Testis (tissue), 2 donors: ENCODE measurements at regions not wholly inside any gene's neighbourhood (a gene's known extent, or its start where the extent isn't known, plus 50 kb on each side); places are given as distances from the start of the nearest gene placed in this dataset.

ENCODE experiments used
- DNase-seq: peaks from one replicate; pipeline ENCODE4 v3.0.0-alpha.2; 2019
- H3K27ac ChIP-seq, 2 donors: fragments of 200-600 bp; sonication (generic); one replicate each; pipeline ENCODE4 v1.5.1; 2019
- H3K27me3 ChIP-seq: fragments of 200-600 bp; sonication (generic); one replicate; pipeline ENCODE4 v1.5.1; 2019
- H3K36me3 ChIP-seq: fragments of 200-600 bp; sonication (generic); one replicate; pipeline ENCODE4 v1.5.1; 2017; ENCODE audit warnings: low read depth; ENCODE audit errors: missing control alignments
- H3K4me1 ChIP-seq: fragments of 200-600 bp; sonication (generic); one replicate; pipeline ENCODE4 v1.5.1; 2019
- H3K4me3 ChIP-seq, 2 donors: fragments of 200-600 bp; sonication (generic); one replicate each; pipeline ENCODE4 v1.5.1; 2017 to 2019
- H3K9me3 ChIP-seq: fragments of 200-600 bp; sonication (generic); one replicate; pipeline ENCODE4 v1.5.1; 2017
- POLR2A ChIP-seq: fragments of 450-650 bp; IDR thresholded peaks from one replicate; pipeline ENCODE4 v1.6.1; 2017; ENCODE audit warnings: antibody characterized with exemption, mild to moderate bottlenecking, moderate library complexity
- WGBS, 2 donors: methylation state at CpG; one replicate each; pipeline ENCODE4 v1.1.5; 2018; 5-methylcytosine and 5-hydroxymethylcytosine counted together
- intact Hi-C: fragments of 100-400 bp; cut with DNase I; formaldehyde crosslinking; loops from one replicate; pipeline ENCODE4 v1.15.1; 2023; ENCODE audit warnings: low total_unique reads
- TF ChIP-seq, protein P1 (sequence below), 3 experiments: fragments of 450-650 bp in 2 of 3; fragments of 200-600 bp in 1 of 3; sonication (generic) in 1 of 3; IDR thresholded peaks; one replicate each; pipeline ENCODE4 v1.5.1; 2016 to 2019; ENCODE audit warnings: antibody characterized with exemption in 3 of 3, mild to moderate bottlenecking in 2 of 3, moderate library complexity in 1 of 3

DNA sequence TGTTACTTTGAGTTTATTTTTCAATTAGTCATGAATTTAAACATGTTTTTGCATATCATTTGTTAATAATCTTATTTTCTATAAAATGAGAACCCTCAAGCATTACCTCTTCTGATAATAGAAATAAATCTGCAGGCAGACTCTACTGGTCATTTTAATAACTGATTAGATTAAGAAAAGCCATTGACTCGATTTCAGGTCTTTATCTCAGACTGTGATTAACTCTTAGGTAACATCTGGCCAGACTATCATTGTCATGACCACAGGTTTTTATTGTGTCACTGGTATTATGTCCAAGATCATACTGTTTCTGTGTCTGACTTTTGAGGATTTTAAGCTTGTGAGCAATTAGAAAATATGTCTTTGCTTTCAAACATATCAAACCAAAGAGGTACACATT is 83.6 kb upstream of the SLC13A1 start:
- Histone ChIP-seq H3K27ac (no peak overlapping the region), H3K4me1 (no peaks in the 10 kb centered on the region), H3K9me3 (no peaks in the 10 kb centered on the region), H3K4me3 (no peak overlapping the region), H3K36me3 (no peaks in the 10 kb centered on the region), H3K27me3 (no peaks in the 10 kb centered on the region)
- intact Hi-C loops = no loop called here
- 46 to 50% methylated on average over 1 of the region's 1 CpG for WGBS, 2 donors
- no peak for TF ChIP-seq POLR2A
- TF ChIP-seq, protein P1, sequence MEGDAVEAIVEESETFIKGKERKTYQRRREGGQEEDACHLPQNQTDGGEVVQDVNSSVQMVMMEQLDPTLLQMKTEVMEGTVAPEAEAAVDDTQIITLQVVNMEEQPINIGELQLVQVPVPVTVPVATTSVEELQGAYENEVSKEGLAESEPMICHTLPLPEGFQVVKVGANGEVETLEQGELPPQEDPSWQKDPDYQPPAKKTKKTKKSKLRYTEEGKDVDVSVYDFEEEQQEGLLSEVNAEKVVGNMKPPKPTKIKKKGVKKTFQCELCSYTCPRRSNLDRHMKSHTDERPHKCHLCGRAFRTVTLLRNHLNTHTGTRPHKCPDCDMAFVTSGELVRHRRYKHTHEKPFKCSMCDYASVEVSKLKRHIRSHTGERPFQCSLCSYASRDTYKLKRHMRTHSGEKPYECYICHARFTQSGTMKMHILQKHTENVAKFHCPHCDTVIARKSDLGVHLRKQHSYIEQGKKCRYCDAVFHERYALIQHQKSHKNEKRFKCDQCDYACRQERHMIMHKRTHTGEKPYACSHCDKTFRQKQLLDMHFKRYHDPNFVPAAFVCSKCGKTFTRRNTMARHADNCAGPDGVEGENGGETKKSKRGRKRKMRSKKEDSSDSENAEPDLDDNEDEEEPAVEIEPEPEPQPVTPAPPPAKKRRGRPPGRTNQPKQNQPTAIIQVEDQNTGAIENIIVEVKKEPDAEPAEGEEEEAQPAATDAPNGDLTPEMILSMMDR (IDR thresholded peaks at IDR 0.05) = no peak
- DNase-seq = no peak

DNA sequence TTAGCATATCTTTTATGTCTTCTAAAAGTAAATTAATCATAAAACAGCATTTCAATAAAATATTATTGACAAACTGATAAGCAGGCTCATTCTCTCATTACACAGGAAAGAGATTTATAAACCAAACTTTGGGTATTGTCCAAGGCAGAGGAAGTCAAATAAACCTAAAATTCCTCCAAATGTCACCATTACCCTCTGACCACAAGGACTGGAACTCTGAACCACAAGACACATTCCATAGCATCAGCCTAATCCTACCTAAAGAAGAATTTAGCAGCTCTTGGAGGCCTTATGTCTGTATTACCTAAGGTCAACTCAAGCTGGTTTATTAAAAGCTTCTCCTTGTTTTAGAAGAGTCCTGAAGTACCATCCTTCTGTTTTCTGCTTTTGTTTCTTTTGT is 82.4 kb upstream of the SLC13A1 start:
- no peaks in the 10 kb centered on the region for H3K9me3 ChIP-seq
- H3K27ac ChIP-seq = no peak overlapping the region
- H3K27me3 ChIP-seq = no peaks in the 10 kb centered on the region
- H3K4me3 ChIP-seq = no peak overlapping the region
- H3K36me3 ChIP-seq = no peaks in the 10 kb centered on the region
- TF ChIP-seq POLR2A = no peak
- TF ChIP-seq, protein P1 (IDR thresholded peaks at IDR 0.05) = no peak
- intact Hi-C loops = no loop called here
- DNase-seq = no peak
- no peaks in the 10 kb centered on the region for H3K4me1 ChIP-seq

DNA sequence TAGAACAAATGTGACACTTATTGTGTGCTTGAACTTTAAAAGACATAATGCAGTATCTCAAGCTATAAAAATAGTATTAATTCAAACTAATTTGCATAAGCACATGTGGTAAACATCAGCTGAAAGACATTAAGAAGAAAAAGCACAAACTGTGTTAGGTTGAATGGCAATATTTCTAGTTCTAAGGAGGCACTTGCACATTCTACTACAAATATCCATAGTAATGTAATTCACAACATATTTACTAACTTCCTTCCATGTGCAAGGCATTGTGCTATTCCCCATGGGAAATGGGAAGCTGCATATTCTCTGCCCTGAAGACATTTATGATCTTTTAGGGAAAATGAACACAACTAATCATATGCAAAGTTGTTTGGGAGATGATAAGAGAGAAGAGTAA is 80.2 kb upstream of the SLC13A1 start:
- no peaks in the 10 kb centered on the region for H3K27me3 ChIP-seq
- no peaks in the 10 kb centered on the region for H3K9me3 ChIP-seq
- TF ChIP-seq, protein P1 (IDR thresholded peaks at IDR 0.05) = no peak
- no peak for TF ChIP-seq POLR2A
- DNase-seq = no peak
- H3K4me3 ChIP-seq = no peak overlapping the region
- intact Hi-C loops = no loop called here
- no peak overlapping the region for H3K27ac ChIP-seq
- no peaks in the 10 kb centered on the region for H3K4me1 ChIP-seq
- no peaks in the 10 kb centered on the region for H3K36me3 ChIP-seq

DNA sequence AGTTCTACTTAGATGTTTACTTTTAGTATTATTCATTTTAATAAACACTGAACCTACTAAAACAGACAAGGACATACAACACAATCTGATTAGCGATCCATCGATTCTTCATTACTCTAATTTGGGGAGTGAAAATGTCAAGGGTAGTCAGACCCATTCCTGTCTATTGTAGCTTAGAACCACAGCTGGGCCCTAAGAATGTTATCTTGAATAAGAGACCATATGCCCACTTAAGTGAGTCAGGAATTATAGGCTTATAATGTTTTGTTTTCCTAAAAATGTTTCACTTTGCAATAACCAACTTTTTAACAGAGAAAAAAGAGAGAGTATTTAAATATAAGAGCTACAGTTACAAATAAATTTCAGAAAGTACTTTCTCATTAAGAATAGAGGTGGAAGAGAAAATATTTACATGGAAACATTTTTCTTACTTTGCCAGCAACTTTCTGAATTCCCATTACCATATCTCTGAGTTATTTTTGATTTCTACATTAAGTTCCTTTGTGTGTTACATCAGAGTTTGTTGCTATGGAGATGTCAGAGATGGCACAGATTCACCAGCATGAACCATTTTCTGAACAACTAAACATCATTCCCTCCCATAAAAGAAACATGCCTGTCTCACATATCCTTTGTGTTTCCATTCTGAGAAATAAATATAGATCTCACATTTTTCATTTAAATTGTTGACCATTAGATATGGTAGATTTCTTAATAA is 75.4 kb upstream of the SLC13A1 start:
- H3K27me3 ChIP-seq = no peaks in the 10 kb centered on the region
- H3K27ac ChIP-seq = no peak overlapping the region
- no peaks in the 10 kb centered on the region for H3K36me3 ChIP-seq
- no peaks in the 10 kb centered on the region for H3K9me3 ChIP-seq
- 84 to 87% methylated on average over 2 of the region's 2 CpGs for WGBS, 2 donors
- H3K4me3 ChIP-seq = no peak overlapping the region
- H3K4me1 ChIP-seq = no peaks in the 10 kb centered on the region
- DNase-seq = no peak
- intact Hi-C loops = no loop called here
- TF ChIP-seq, protein P1 (IDR thresholded peaks at IDR 0.05) = no peak
- no peak for TF ChIP-seq POLR2A

DNA sequence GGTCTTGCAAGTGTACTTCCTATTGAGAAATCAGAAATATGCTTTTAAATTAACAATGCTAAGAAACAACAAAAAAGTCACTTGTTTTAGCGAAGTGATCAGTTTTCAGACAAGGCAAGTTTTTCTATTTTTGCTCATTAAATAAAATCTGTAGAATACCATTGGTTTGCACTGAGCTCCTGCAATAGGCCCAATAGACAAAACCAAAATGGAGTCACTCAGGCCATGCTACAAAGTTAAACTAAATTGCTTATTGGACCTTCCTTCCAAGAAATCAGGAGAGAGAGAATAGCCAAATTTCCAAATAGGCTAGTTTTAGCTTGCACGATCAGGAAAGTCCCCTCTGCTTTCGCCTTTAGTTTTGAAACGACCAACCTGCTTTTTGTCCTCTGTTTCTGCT is 73.4 kb upstream of the SLC13A1 start:
- H3K27ac ChIP-seq = no peak overlapping the region
- no peak for TF ChIP-seq POLR2A
- TF ChIP-seq, protein P1 (IDR thresholded peaks at IDR 0.05) = no peak
- intact Hi-C loops = no loop called here
- no peaks in the 10 kb centered on the region for H3K36me3 ChIP-seq
- H3K27me3 ChIP-seq = no peaks in the 10 kb centered on the region
- 96% methylated on average over 4 of the region's 4 CpGs for WGBS, 2 donors
- no peak overlapping the region for H3K4me3 ChIP-seq
- no peaks in the 10 kb centered on the region for H3K4me1 ChIP-seq
- H3K9me3 ChIP-seq = no peaks in the 10 kb centered on the region
- no peak for DNase-seq
